Heart left ventricle (tissue), 16 donors: ENCODE measurements at regions not wholly inside any gene's neighbourhood (a gene's known extent, or its start where the extent isn't known, plus 50 kb on each side); places are given as distances from the start of the nearest gene placed in this dataset.

Experiments used
- ATAC-seq, 4 donors: fragments of 200-7000 bp; cut with Tn5 transposase; one replicate each; pipeline ENCODE4 v1.9.1; 2020 to 2022; ENCODE audit warnings: moderate library complexity in 4 of 4, mild to moderate bottlenecking in 3 of 4, moderate number of reproducible peaks in 1 of 4
- DNase-seq, 5 donors: peaks; one replicate each; pipeline ENCODE4 v3.0.0-alpha.2; 2020
- H3K27ac ChIP-seq, 12 donors: fragments of 200-600 bp; sonication (generic) in 4 of 12; one replicate each; pipeline versions ENCODE4 v1.5.0 to v1.8.0; 2016 to 2022; ENCODE audit warnings: mild to moderate bottlenecking in 2 of 12
- H3K27me3 ChIP-seq, 9 donors: fragments of 200-600 bp; sonication (generic) in 2 of 9; one replicate each; pipeline versions ENCODE4 v1.5.1 to v1.8.0; 2016 to 2022; ENCODE audit warnings: mild to moderate bottlenecking in 3 of 9
- H3K36me3 ChIP-seq, 9 donors: fragments of 200-600 bp; sonication (generic) in 2 of 9; one replicate each; pipeline versions ENCODE4 v1.5.0 to v1.8.0; 2018 to 2022; ENCODE audit warnings: mild to moderate bottlenecking in 2 of 9
- H3K4me1 ChIP-seq, 12 donors: fragments of 200-600 bp; sonication (generic) in 4 of 12; one replicate each; pipeline versions ENCODE4 v1.5.0 to v1.8.0; 2016 to 2022; ENCODE audit warnings: mild to moderate bottlenecking in 3 of 12
- H3K4me3 ChIP-seq, 12 donors: fragments of 200-600 bp; sonication (generic) in 4 of 12; one replicate each; pipeline versions ENCODE4 v1.5.0 to v1.8.0; 2017 to 2022; ENCODE audit warnings: mild to moderate bottlenecking in 9 of 12, moderate library complexity in 4 of 12
- H3K9me3 ChIP-seq, 12 donors: fragments of 200-600 bp; sonication (generic) in 4 of 12; one replicate each; pipeline versions ENCODE4 v1.5.0 to v1.8.0; 2016 to 2022; ENCODE audit warnings: mild to moderate bottlenecking in 1 of 12
- POLR2A ChIP-seq, 2 donors: fragments of 450-650 bp; IDR thresholded peaks; one replicate each; pipeline ENCODE4 v1.6.1; 2017; ENCODE audit warnings: antibody characterized with exemption in 2 of 2, mild to moderate bottlenecking in 2 of 2, moderate library complexity in 2 of 2
- WGBS, 4 donors: extraction: QIAGEN DNeasy Blood & Tissue Kit in 2 of 4; methylation state at CpG; one replicate each; pipeline versions ENCODE4 v1.1.5 to v1.1.7; 2013 to 2018; 5-methylcytosine and 5-hydroxymethylcytosine counted together
- intact Hi-C, 10 donors: fragments of 100-400 bp; cut with DNase I; formaldehyde crosslinking; loops; one replicate each; pipeline versions ENCODE4 v1.11.1 to v1.14.2; 2022
- TF ChIP-seq, protein P1 (sequence below), 12 donors: fragments of 200-600 bp; sonication (generic) in 4 of 12; IDR thresholded peaks; one replicate each; pipeline versions ENCODE4 v1.5.0 to v1.8.0; 2018 to 2022; ENCODE audit warnings: antibody characterized with exemption in 12 of 12, mild to moderate bottlenecking in 5 of 12
- donor health status: ischemic (EF 13 %, LVEDD 7.1; RV severe dilation, severe dysfunction).
- donor health status: healthy with polysubstance abuse.
- donor health status: DM: no; HTN: yes; CAD: no.
- donor health status: DM: no; HTN: no; CAD: no.
- donor health status: ischemic (EF 25% LVEDD 6.9; RV normal size, moderate dysfunction).
- donor health status: ischemic (EF 25% LVEDD 5.7; RV mildly dilated, moderate dysfunction).
- donor health status: healthy.
- donor health status: DM: yes; HTN: yes; CAD: no.
- donor health status: ischemic (EF 35%, LVEDD 5.7; RV mildly dilated, moderate dysfunction).
- donor health status: nonischemic (EF 11% LVEDD 7.7; RV severe dilation, severe dysfunction).
- donor health status: DM: yes; HTN: yes; CAD: no.
- donor health status: PGD.
- donor health status: ischemic (EF 29% LVEDD 5.4; RV normal size, mild dysfunction).
- donor health status: nonischemic (EF 23%, LVEDD 6.1; RV moderate dilation, normal function).

DNA sequence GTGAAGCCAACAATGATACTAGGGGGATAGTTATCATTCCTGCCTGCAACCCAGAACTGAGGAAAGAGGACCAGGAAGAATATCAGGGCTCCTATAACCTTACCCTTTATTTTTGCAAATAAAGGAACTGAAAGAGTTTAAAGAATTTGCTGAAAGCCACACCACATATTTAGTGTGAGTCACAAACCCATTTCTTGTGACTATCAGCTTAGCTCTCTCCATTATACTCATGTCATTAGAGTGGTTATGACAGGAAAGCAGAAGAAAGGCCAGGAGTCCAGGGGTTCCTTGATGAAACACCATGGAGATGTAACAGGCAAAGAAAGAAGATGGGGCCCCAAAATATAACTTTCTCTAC, 141.1 kb upstream of the SAMSN1 start:
- DNase-seq = no peak
- peak in 2 of 4 donors; percentile 39 to 56 for ATAC-seq
- TF ChIP-seq, protein P1, sequence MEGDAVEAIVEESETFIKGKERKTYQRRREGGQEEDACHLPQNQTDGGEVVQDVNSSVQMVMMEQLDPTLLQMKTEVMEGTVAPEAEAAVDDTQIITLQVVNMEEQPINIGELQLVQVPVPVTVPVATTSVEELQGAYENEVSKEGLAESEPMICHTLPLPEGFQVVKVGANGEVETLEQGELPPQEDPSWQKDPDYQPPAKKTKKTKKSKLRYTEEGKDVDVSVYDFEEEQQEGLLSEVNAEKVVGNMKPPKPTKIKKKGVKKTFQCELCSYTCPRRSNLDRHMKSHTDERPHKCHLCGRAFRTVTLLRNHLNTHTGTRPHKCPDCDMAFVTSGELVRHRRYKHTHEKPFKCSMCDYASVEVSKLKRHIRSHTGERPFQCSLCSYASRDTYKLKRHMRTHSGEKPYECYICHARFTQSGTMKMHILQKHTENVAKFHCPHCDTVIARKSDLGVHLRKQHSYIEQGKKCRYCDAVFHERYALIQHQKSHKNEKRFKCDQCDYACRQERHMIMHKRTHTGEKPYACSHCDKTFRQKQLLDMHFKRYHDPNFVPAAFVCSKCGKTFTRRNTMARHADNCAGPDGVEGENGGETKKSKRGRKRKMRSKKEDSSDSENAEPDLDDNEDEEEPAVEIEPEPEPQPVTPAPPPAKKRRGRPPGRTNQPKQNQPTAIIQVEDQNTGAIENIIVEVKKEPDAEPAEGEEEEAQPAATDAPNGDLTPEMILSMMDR (IDR thresholded peaks at IDR 0.05) = no peak
- no peak for TF ChIP-seq POLR2A (IDR thresholded peaks at IDR 0.05)
- no peaks in the 10 kb centered on the region for H3K36me3 ChIP-seq
- H3K9me3 ChIP-seq = no peaks in the 10 kb centered on the region
- no peaks in the 10 kb centered on the region for H3K27me3 ChIP-seq
- peak overlapping the region in 1 of 12 donors; percentile 88 for H3K27ac ChIP-seq
- intact Hi-C loops = no loop called here
- peaks cover 0 to 59% (median 0%) of the 10 kb centered on the region in 12 donors for H3K4me1 ChIP-seq
- no peak overlapping the region for H3K4me3 ChIP-seq

DNA sequence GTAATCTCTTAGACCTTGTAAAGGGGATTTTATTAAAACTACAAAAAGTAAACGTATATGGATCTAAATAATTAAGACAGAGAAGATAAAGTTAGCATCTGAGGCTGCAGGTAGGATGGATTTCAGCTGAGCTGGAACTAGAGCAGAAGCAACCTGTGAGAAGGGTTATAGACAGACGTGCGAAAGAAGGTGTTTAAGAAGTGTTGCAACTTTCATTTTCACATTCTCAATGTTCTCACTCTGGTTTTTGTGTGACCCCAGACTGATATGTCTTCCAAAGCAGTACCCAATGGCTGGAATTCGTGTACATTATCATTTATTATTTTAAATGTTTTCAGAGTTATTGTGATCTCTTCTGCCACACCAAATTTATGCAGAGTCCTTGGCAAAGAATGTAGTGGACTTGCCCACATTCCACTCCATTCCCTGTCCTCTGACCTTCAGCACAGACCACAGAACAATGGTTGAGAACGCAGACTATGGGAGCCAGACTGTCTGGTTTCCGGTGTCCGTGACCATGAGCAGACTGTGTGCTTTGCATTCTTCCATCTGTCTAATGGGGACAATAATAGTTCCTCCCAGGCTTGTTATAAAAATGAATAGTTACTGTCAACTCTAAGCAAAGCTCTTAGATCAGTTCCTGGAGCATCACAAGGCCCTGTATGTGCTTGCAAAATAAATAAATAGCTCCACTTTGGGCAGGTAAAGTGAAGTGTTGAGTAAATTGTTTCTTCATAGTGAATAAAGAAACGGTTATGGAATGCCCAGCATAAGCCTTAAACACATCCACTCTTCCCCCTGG, 140.6 kb upstream of the SAMSN1 start:
- intact Hi-C loops = no loop called here
- no peak for ATAC-seq
- Histone ChIP-seq H3K4me3 (no peak overlapping the region), H3K36me3 (no peaks in the 10 kb centered on the region), H3K9me3 (no peaks in the 10 kb centered on the region), H3K27me3 (no peaks in the 10 kb centered on the region), H3K4me1 (peaks cover 0 to 61% (median 0%) of the 10 kb centered on the region in 12 donors), H3K27ac (peak overlapping the region in 1 of 12 donors; percentile 88)
- no peak for DNase-seq
- TF ChIP-seq POLR2A (IDR thresholded peaks at IDR 0.05) = no peak
- TF ChIP-seq, protein P1 (IDR thresholded peaks at IDR 0.05) = no peak
- WGBS, 4 donors = 66 to 78% (median 74%) methylated on average over 8 of the region's 8 CpGs

DNA sequence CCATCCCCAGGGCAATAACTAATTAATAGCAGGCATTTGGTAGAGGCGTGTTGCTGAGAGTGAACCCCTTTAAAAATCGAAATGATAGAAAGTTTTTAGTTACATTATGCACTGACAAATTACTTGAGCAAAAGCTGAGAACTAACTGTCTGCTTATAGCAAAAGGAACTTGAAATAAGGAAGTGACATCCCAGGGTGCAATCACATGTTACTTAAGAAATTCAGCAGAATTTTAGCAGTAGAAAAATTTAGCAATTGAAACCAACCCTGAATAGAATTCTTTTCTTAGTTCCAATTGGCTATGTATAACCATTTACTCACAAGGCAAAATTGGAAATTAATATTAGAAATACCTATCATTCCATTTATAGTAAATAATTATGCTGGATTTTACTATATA, 139.5 kb upstream of the SAMSN1 start:
- H3K4me1 ChIP-seq = peaks cover 0 to 63% (median 0%) of the 10 kb centered on the region in 12 donors

DNA sequence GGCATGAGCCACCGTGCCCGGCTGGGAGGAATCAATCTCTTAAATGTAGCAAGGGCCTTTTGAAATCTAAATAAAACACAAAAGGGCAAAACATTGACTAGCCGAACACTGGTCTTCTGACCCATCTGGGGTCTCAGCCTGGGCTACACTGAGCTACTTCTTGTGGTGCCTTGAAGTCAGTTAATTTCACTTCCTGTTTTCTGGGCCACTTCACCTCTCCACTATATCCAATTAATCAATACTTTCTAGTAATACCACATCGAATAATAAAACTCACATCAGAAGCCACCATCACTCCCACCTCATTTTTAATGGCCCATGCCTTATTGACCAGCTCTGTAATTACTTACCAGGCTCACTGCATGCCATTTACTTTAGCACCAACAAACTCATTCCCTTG, 138.0 kb upstream of the SAMSN1 start:
- Histone ChIP-seq H3K4me3 (no peak overlapping the region), H3K27me3 (no peaks in the 10 kb centered on the region), H3K36me3 (no peaks in the 10 kb centered on the region), H3K27ac (peak overlapping the region in 1 of 12 donors; percentile 88), H3K4me1 (peaks cover 0 to 63% (median 0%) of the 10 kb centered on the region in 12 donors), H3K9me3 (no peaks in the 10 kb centered on the region)
- TF ChIP-seq, protein P1 (IDR thresholded peaks at IDR 0.05) = no peak
- TF ChIP-seq POLR2A (IDR thresholded peaks at IDR 0.05) = no peak
- intact Hi-C loops = no loop called here
- no peak for DNase-seq
- no peak for ATAC-seq
- 84 to 92% (median 91%) methylated on average over 4 of the region's 4 CpGs for WGBS, 4 donors

More for the DNA sequence above, 139.5 kb upstream of the SAMSN1 start:
- 59 to 91% (median 74%) methylated on average over 2 of the region's 2 CpGs for WGBS, 4 donors
- Histone ChIP-seq H3K36me3 (no peaks in the 10 kb centered on the region), H3K27ac (peak overlapping the region in 1 of 12 donors; percentile 88), H3K9me3 (no peaks in the 10 kb centered on the region), H3K4me3 (no peak overlapping the region), H3K27me3 (no peaks in the 10 kb centered on the region)
- ATAC-seq (no peak), DNase-seq (no peak)
- no peak for TF ChIP-seq POLR2A (IDR thresholded peaks at IDR 0.05)
- TF ChIP-seq, protein P1 (IDR thresholded peaks at IDR 0.05) = no peak
- intact Hi-C loops = no loop called here
